Neural cell (in vitro differentiated cells): ENCODE measurements at regions not wholly inside any gene's neighbourhood (a gene's known extent, or its start where the extent isn't known, plus 50 kb on each side); places are given as distances from the start of the nearest gene placed in this dataset.

ENCODE experiments used
- H2AFZ ChIP-seq: fragments of 200-600, 300-800 bp; sonication (generic), shearing (Covaris generic); 2 replicates; pipeline ENCODE4 v1.6.0; 2014; ENCODE audit warnings: low read depth, mild to moderate bottlenecking, antibody characterized with exemption, low read length, moderate library complexity
- H3F3A ChIP-seq: fragments of 200-600 bp; shearing (Covaris generic); 2 replicates; pipeline ENCODE4 v1.6.1; 2016; ENCODE audit warnings: mild to moderate bottlenecking, moderate library complexity, mixed read lengths, antibody characterized with exemption, low read length; ENCODE audit not compliant: insufficient read depth, poor library complexity, severe bottlenecking
- H3K27ac ChIP-seq: fragments of 200-600, 300-800 bp; sonication (generic), shearing (Covaris generic); 2 replicates; pipeline ENCODE4 v1.5.1; 2014; ENCODE audit warnings: mild to moderate bottlenecking, low read length, moderate library complexity
- H3K27me3 ChIP-seq: fragments of 300-800, 200-600 bp; sonication (generic), shearing (Covaris generic); 2 replicates; pipeline ENCODE4 v1.6.0; 2014; ENCODE audit warnings: mild to moderate bottlenecking, low read depth, low read length, moderate library complexity; ENCODE audit not compliant: insufficient read depth
- H3K36me3 ChIP-seq: fragments of 300-800, 200-600 bp; sonication (generic), shearing (Covaris generic); 2 replicates; pipeline ENCODE4 v1.5.1; 2014; ENCODE audit warnings: mild to moderate bottlenecking, antibody characterized with exemption, low read length, moderate library complexity; ENCODE audit not compliant: insufficient read depth
- H3K4me2 ChIP-seq: fragments of 300-800, 200-600 bp; sonication (generic), shearing (Covaris generic); 2 replicates; pipeline ENCODE4 v1.6.0; 2014; ENCODE audit warnings: mild to moderate bottlenecking, low read length
- H3K4me3 ChIP-seq: fragments of 300-800, 200-600 bp; sonication (generic), shearing (Covaris generic); 2 replicates; pipeline ENCODE4 v1.5.1; 2014; ENCODE audit warnings: mild to moderate bottlenecking, low read length, moderate library complexity
- H3K79me2 ChIP-seq: fragments of 200-600 bp; shearing (Covaris generic); replicated peaks from 2 replicates; pipeline ENCODE4 v1.6.0; 2014; ENCODE audit warnings: mild to moderate bottlenecking, low read length, moderate library complexity; ENCODE audit not compliant: insufficient read depth
- H3K9ac ChIP-seq: fragments of 300-800, 200-600 bp; sonication (generic), shearing (Covaris generic); 2 replicates; pipeline ENCODE4 v1.6.1; 2016; ENCODE audit warnings: mild to moderate bottlenecking, low read length, mixed read lengths
- H3K9me2 ChIP-seq: fragments of 200-600 bp; shearing (Covaris generic); 2 replicates; pipeline ENCODE4 v1.6.1; 2016; ENCODE audit warnings: mild to moderate bottlenecking, low read length, mixed read lengths; ENCODE audit not compliant: insufficient read depth
- H3K9me3 ChIP-seq: fragments of 200-600, 300-800 bp; sonication (generic), shearing (Covaris generic); 2 replicates; pipeline ENCODE4 v1.6.1; 2016; ENCODE audit warnings: mild to moderate bottlenecking, mixed run types, low read length, moderate library complexity, mixed read lengths
- H4K20me1 ChIP-seq: fragments of 200-600 bp; shearing (Covaris generic); 2 replicates; pipeline ENCODE4 v1.6.1; 2016; ENCODE audit warnings: mild to moderate bottlenecking, mixed run types; ENCODE audit not compliant: insufficient read depth
- CTCF ChIP-seq: fragments of 450-650 bp; IDR thresholded peaks from 2 replicates; pipeline ENCODE4 v1.5.1; 2014; ENCODE audit warnings: antibody characterized with exemption, mild to moderate bottlenecking, moderate library complexity; ENCODE audit not compliant: poor library complexity, severe bottlenecking
- EP300 ChIP-seq: fragments of 450-650 bp; conservative IDR thresholded peaks from 2 replicates; pipeline ENCODE4 v1.6.1; 2014; ENCODE audit warnings: antibody characterized with exemption, mild to moderate bottlenecking, moderate library complexity; ENCODE audit not compliant: poor library complexity, severe bottlenecking
- EZH2 ChIP-seq: fragments of 200-600, 300-800 bp; shearing (Covaris generic), sonication (generic); IDR thresholded peaks from 2 replicates; pipeline ENCODE4 v1.6.1; 2014; ENCODE audit warnings: antibody characterized with exemption, low read length, borderline replicate concordance, mild to moderate bottlenecking; ENCODE audit not compliant: insufficient read depth, poor library complexity, severe bottlenecking
- MXI1 ChIP-seq: fragments of 450-650 bp; conservative IDR thresholded peaks from 2 replicates; pipeline ENCODE4 v1.6.1; 2014; ENCODE audit warnings: antibody characterized with exemption, mild to moderate bottlenecking; ENCODE audit not compliant: poor library complexity, severe bottlenecking
- POLR2AphosphoS5 ChIP-seq: IDR thresholded peaks from 2 replicates; pipeline ENCODE4 v1.6.1; 2012
- RAD21 ChIP-seq: fragments of 450-650 bp; conservative IDR thresholded peaks from 2 replicates; pipeline ENCODE4 v1.6.1; 2014; ENCODE audit warnings: antibody characterized with exemption, mild to moderate bottlenecking, moderate library complexity
- REST ChIP-seq: IDR thresholded peaks from 2 replicates; pipeline ENCODE4 v1.6.1; 2012; ENCODE audit warnings: borderline replicate concordance
- SMC3 ChIP-seq: fragments of 450-650 bp; conservative IDR thresholded peaks from 2 replicates; pipeline ENCODE4 v1.6.1; 2014; ENCODE audit warnings: antibody characterized with exemption, mild to moderate bottlenecking, moderate library complexity; ENCODE audit not compliant: poor library complexity
- TAF1 ChIP-seq: IDR thresholded peaks from 2 replicates; pipeline ENCODE4 v1.6.1; 2012; ENCODE audit warnings: low read depth

GRCh38 chr9:74407166-74407565 is 90.0 kb upstream of the RORB start:
- H3K4me3 ChIP-seq = no peak overlapping the region
- H3K27me3 ChIP-seq = no peaks in the 10 kb centered on the region
- H3K9me2 ChIP-seq = no peaks in the 10 kb centered on the region
- H3K9me3 ChIP-seq = peaks cover 4% of the 10 kb centered on the region
- H3K9ac ChIP-seq = no peak overlapping the region
- no peaks in the 10 kb centered on the region for H3K79me2 ChIP-seq
- H3F3A ChIP-seq = no peaks in the 10 kb centered on the region
- TF ChIP-seq RAD21 (no peak), REST (no peak), MXI1 (no peak), POLR2AphosphoS5 (no peak), SMC3 (no peak), EZH2 (no peak), EP300 (no peak), CTCF (no peak), TAF1 (no peak)
- no peaks in the 10 kb centered on the region for H4K20me1 ChIP-seq
- no peak overlapping the region for H3K27ac ChIP-seq
- no peak overlapping the region for H2AFZ ChIP-seq
- H3K4me2 ChIP-seq = no peak overlapping the region
- H3K36me3 ChIP-seq = no peaks in the 10 kb centered on the region

GRCh38 chr9:74412236-74412979 is 84.7 kb upstream of the RORB start:
- H3K9me2 ChIP-seq = no peaks in the 10 kb centered on the region
- TF ChIP-seq REST (no peak), POLR2AphosphoS5 (no peak), SMC3 (no peak), MXI1 (no peak)

More at GRCh38 chr9:74412236-74412979, 84.7 kb upstream of the RORB start:
- H3F3A ChIP-seq = no peaks in the 10 kb centered on the region
- H3K4me2 ChIP-seq = no peak overlapping the region
- no peaks in the 10 kb centered on the region for H3K9me3 ChIP-seq
- no peaks in the 10 kb centered on the region for H3K79me2 ChIP-seq
- no peaks in the 10 kb centered on the region for H3K36me3 ChIP-seq
- no peaks in the 10 kb centered on the region for H4K20me1 ChIP-seq
- no peak overlapping the region for H3K27ac ChIP-seq
- H2AFZ ChIP-seq = no peak overlapping the region
- H3K27me3 ChIP-seq = no peaks in the 10 kb centered on the region
- H3K4me3 ChIP-seq = no peak overlapping the region
- no peak overlapping the region for H3K9ac ChIP-seq
